ENCODE measurements at regions not wholly inside any gene's neighbourhood (a gene's known extent, or its start where the extent isn't known, plus 50 kb on each side); places are given as distances from the start of the nearest gene placed in this dataset.

DNA sequence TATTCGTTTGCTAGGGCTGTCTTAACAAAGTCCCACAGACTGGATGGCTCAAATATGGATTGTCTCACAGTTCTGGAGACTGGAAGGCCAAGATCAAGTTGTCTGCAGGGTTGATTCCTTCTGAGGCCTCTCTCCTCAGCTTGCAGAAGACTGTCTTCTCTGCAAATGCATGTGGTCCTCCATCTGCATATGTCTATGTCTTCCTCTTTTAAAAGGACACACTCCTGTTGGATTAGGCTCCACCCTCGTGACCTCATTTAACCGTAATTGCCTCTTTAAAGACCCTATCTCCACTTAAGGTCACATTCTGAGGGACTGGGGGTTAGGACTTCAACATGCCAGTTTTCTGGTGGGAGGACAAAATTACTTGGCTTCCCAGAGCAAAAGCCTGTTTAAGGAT, 123.3 kb downstream of the SLC38A6 start:
- DNase-seq, result no peak

DNA sequence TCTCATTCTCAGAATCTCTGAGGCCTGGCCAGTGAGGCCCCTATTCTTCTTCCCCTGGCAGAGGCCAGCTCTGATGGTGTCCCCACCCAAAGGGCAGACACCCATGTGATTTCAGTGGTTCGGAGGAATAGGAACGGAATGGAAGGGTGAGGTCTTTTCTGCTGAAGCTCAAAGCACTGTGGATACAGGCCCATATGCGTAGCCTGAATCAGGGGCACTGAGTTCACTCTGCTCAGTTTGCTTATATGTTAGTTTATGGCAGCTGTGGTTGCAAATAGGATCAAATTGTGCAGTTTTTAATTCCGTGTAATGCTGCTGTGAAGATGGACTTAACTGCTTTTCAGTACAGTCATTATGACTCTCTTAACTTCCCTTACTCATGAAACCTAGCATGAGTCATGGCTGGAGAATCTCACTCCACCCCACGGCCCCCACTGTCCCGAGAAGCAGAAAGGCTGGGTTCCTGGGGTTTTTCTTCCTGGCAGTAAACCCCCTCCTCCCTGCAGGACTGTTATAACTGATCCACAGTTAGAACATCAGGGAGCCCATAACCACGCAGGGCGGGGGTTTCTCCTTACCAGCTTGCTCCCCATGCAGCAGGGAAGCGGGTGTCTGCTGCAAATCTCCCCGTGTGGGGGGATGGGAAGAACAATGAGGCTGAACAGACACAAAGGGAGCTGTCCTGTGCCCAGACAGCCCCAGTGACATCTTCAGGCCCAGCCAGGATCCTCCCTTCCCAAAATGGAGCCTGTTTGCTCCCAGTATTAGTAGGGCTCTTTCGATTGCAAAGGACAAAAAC, 122.7 kb downstream of the SLC38A6 start:
- peak; percentile 12 for DNase-seq

DNA sequence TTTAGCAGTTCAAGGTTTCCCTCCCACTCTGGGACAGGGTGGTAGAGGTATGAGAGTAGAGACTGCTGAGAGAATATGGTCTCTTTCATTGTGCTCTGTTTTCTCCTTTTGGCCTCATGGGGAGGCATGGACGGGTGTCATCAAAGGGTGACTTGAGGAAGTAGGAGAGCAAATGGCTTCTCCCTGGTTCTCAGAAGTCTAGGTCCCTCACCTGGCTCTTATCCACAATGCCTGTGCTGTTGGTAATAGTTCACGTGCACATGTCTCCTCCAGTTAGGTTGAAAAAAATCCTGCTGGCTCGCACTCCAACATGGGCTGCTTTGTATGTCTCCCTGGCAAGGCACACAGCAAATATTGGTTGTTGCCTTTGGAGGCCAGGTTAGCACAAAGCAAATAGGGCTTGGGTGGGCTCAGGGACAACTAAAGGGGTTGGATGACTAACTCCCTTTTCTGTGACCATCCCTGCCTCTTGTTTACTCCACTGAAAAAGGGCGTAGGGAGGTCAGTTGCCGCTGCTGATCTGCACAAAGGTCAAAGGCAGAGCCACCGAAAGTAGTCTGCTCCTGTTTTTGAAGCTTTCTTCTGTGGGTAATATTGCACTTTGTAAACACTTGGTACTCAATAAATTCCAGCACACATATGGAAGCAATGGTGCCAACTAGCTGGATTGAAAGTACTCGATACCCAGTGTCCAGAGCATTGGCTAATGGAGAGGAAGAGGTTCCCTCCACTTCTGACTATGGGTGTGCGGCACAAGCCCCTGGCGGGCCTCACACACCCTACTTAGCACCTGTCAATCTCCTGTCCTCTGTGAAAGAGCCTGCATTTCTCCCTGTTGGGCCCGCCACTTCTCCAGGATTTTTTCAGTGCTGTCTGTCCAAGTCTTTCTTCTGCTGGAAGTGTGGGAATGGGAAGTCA, 121.8 kb downstream of the SLC38A6 start:
- DNase-seq, result no peak

Data from CD4-positive, alpha-beta T cell treated with Interleukin-10 for 1 hour (primary cell).